SKM-1 (cell line): ENCODE measurements at regions not wholly inside any gene's neighbourhood (a gene's known extent, or its start where the extent isn't known, plus 50 kb on each side); places are given as distances from the start of the nearest gene placed in this dataset.
"Not testable (repeated sequence)": the region's sequence is repeated elsewhere in the genome, so short reads cannot be mapped to it uniquely, and the experiment has no call there.

Experiments
- DNase-seq: peaks from one replicate; lab custom pipeline; 2025; ENCODE audit not compliant: unreplicated experiment; lab: John Stamatoyannopoulos, UW

DNA sequence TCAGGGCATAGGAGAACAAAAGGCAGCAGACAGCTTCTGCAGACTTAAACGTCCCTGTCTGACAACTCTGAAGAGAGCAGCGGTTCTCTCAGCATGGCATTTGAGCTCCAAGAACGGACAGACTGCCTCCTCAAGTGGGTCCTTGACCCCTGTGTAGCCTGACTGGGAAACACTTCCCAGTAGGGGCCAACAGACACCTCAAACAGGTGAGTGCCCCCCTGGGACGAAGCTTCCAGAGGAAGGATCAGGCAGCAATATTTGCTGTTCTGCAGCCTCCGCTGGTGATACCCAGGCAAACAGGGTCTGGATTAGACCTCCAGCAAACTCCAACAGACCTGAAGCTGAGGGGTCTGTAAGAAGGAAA is 66.9 kb upstream of the NEDD9 start:
- not testable (repeated sequence) for DNase-seq

DNA sequence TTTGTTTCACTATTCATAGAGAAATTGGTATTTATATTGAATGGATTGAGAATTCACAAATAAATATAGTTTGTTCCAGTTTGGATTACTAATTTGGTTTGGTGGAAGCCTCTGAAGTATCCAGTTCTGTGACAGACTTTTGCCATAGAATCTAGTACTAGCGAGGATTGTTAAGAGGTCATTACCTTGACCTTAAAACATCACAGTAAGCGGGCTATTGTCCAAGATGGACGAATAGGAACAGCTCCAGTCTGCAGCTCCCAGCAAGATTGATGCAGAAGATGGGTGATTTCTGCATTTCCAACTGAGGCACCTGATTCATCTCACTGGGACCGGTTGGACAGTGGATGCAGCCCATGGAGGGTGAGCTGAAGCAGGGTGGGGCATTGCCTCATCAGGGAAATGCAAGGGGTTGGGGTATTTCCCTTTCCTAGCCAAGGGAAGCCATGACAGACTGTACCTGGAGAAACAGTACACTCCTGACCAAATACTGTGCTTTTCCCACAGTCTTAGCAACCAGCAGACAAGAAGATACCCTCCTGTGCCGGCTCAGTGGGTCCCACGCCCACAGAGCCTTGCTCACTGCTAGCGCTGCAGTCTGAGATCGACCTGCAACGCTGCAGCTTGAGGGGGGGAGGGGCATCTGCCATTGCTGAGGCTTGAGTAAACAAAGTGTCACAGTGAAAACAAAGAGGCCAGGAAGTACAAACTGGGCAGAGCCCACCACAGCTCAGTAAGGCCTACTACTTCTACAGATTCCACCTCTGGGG is 66.4 kb upstream of the NEDD9 start:
- DNase-seq = no peak

DNA sequence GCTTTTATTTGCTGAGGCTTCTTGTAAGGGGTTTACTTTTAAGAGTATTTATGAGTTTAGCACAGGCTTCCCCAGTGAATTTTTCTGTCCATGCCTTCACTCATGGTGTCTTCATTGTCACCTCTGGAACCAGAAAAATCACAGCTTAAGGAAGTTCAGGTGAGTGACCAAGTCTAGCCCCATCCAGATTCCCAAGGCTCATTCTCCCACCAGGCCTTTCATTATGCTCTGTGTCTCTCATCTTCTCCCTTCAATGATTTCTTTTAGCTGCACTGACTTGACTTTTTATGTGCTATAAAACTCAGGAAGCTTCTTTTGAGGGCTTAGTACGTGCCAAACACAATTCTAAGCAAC is 64.9 kb upstream of the NEDD9 start:
- DNase-seq = no peak

DNA sequence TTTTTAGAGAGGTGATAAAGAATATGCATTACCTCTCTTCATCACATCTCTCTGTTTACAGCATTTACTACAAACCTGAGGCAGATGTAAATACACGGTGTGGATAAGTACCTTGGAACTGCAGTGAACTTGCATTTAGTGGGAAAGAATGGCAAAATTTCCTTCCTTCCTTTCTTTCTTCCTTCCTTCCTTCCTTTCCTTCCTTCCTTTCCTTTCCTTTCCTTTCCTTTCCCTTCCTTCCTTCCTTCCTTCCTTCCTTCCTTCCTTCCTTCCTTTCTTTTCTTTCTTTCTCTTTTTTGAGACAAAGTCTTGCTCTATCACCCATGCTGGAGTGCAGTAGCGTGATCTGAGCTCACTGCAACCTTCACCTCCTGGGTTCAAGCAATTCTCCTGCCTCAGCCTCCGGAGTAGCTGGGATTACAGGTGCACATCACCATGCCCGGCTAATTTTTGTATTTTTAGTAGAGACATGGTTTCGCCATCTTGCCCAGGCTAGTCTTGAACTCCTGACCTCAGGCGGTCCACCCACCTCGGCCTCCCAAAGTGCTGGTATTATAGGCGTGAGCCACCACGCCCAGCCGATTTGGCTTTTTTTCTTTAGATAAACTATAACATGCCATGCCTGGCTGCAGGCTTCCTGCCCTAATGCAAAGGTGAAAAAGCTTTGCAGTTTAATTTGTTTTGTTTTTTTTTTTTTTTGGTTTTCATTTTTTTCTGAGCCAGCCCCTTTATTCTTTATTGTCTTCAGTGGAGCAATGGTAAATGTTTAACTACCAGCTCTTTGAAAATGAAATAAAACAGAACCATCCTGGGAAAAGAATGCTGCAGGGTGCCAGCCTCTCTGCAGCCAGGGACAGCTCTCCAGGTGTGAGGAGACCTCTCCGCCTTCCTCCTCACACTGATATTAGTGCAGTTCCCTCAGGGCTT is 64.2 kb upstream of the NEDD9 start:
- DNase-seq = no peak

DNA sequence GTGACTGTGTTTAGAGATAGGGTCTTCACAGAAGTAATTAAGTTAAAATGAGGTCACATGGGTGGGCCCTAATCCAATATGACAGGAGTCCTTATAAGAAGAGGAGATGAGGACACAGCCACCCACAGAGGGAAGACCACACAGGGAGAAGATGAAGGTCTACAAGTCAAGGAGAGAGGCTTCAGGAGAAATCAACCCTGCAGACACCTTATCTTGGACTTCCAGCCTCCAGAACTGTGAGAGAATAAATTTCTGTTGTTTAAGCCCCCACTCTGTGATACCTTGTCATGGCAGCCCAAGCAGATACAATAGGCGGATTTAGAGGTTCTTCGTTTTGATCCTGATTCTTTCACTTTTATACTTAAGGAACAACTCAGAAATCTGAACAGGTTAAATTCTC is 63.5 kb upstream of the NEDD9 start:
- no peak for DNase-seq

DNA sequence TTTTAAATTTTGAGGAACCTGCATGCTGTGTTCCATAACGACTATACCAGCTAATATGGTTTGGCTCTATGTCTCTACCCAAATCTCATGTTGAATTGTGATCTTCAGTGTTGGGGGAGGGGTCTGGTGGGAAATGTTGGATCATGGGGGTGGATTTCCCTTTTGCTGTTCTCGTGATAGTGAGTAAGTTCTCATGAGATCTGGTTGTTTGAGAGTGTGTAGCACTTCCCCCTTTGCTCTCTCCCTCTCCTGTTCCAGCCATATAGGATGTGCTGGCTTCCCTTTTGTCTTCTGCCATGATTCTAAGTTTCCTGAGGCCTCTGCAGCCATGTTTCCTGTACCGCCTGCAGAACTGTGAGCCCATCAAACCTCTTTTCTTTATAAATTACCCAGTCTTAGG is 61.8 kb upstream of the NEDD9 start:
- no peak for DNase-seq

DNA sequence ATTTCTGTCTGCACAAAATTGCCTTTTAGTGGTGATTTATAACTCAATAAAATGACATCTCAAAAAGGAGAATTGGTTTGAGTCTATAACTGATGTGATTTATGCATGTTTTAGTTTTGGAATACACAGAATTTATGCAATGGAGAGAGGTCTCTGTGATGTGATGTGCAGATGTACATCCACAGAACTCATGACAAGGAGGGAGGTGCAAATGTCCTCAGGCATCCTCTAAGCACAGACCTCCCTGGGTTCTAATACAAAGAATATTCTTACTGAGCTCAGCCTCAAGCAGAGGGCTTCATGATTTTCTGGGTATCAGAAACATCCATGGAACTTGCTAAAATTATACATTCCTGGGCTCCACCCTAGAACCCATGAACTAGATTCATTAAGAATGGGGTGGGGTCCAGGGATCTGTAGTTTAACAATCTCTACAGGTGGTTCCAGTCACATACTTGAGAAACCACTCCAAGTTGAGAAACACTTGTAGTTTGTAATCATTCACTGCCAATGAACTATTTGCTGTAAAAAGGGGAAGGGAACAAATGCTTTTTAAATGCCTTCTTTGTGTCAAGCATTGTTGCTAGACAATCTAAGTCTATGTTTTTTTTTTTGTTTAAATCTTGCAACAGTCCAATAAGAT is 60.2 kb upstream of the NEDD9 start:
- no peak for DNase-seq

DNA sequence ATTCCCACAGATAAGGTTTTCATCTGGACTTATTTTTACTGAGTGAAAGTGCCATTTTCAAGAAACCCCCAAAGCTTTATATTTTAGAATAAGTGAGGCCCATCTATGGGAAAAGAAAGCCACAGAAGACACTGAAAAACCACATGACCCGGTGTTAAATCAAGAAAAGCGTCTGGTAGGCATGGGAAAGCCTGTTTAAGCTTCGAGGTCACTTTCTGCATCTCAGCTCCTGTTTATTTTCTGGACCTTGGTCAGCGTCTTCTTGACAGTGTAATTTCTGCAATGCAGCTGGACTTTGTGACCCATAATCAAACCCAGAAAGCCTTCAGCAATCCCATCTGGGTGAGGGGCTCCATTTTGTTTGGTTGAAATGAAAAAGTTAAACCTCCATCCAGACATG is 59.6 kb upstream of the NEDD9 start:
- no peak for DNase-seq

DNA sequence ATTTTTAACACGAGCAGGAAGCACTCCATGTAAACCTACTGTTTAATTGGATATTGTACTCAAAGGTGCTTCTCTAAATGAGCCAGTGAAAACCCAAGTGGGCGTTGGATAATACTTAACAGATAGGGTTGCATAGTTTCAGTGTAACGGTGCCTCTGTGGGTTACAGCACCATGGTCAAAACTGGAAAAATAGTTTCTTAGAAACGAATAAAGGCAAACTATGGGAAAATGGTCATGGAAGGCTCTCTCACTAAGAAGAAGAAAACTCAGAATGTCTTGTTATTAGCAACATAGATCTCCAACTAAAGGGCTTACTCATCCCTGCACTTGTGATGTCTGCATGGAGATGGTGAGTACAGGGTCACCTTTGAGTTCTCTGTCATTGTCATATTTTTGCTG is 59.1 kb upstream of the NEDD9 start:
- no peak for DNase-seq

DNA sequence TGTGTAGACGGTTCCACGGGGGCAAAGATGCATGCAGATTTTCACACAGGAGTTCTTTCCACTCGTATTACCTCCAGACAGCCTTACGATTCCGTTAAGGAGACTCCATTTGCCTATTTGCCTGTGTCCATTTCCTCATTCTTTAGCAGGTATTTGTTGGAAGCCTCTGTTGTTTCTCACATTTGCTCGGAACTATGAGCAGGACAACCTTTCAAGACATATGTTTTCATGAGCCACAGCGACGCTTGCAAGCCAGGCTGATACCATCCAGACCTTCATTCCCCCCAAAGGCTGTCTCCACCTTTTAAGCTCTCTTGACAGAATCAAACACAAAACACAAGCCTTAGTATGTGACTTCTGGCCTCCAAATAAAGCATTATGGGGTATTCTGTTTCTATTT is 57.6 kb upstream of the NEDD9 start:
- no peak for DNase-seq

DNA sequence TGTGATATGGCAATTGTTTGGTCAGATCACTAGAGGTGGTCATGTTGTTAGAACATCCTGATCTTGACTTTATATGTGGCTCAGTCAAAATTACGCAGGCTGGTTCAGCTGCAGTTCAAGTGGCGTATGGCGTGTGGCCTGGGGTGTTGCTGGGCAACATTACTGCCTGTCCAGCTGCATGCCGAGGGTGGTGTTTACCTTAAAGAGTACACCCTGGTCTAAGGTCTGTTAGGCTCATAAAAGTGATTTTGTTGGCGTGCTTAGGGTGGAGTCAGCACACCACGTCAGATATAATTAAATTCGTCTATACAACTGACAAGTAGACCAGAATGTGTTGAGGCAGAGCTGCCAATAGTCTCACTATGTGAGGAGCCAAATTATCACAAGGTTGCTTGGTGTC is 55.6 kb upstream of the NEDD9 start:
- DNase-seq = no peak

DNA sequence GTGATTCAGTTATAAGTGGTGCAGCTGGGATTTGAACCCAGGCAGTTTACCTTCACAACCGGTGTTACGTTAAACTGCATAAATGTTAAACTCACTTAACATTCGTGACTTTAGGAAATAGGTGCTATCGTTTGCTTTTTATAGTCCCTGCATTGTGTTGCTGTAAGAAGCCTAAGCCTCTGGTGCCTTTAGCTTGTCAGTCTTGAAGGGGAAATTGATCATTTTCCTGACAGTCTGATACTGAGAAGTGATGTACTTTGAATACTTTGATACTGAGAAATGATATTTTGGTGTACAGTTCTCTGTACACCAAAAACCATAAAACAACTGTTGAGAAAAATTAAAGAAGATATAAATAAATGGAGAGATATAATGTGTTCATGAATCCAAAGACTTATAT is 52.5 kb upstream of the NEDD9 start:
- DNase-seq = no peak

DNA sequence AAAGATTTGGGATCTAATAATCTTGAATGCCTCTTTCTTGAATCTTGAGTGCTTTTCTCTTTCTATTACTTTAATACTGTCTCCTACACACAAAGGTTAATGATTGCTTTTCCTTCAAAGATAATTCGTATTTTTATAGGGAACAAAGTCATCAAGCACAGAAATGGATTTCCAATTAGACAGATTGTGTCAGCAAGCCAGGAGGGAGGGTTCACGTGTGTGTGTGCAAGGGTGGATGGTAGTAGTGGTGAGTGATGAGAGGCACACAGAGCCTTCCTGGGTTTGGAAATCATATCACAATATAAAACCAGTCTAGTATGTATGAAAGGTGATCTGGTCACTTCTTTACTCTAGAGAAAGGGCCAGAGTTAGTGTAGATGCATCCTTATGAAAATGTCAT is 51.2 kb upstream of the NEDD9 start:
- no peak for DNase-seq

DNA sequence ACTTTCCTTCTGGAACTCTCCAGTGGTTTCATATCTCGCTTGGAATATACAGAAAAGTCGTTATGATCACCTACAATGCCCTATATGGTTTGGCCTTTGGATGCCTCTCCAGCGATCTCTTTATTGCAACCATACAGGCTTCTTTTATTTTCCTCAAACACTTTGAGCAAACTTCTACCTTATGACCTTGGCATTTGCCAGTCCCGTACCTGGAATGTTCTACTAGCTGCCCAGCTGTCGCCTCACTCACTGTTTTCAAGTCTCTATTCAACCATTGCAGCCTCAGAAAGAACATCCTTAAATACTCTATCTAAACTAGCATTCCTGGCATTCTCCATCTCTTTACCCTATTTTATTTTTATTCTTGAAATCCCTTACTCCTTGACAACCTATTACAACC is 50.4 kb upstream of the NEDD9 start:
- no peak for DNase-seq
